Liver (tissue), 8 donors: ENCODE measurements at regions not wholly inside any gene's neighbourhood (a gene's known extent, or its start where the extent isn't known, plus 50 kb on each side); places are given as distances from the start of the nearest gene placed in this dataset.

Experiments used
- DNase-seq: peaks from one replicate; pipeline ENCODE4 v3.0.0-alpha.2; 2017; ENCODE audit warnings: low spot score
- H3K27ac ChIP-seq, 2 donors: one replicate each; pipeline ENCODE4 v1.7.0; 2013; ENCODE audit warnings: inconsistent platforms in 2 of 2, low read length in 2 of 2, control low read depth in 1 of 2, low read depth in 1 of 2, mild to moderate bottlenecking in 1 of 2
- H3K27me3 ChIP-seq, 4 donors: one replicate each; pipeline versions ENCODE4 v1.6.1 to v1.7.0; 2013; ENCODE audit warnings: low read length in 3 of 4, inconsistent platforms in 1 of 4, mild to moderate bottlenecking in 1 of 4, moderate library complexity in 1 of 4; ENCODE audit not compliant: control insufficient read depth in 4 of 4, insufficient read depth in 4 of 4
- H3K36me3 ChIP-seq, 4 donors: one replicate each; pipeline versions ENCODE4 v1.6.1 to v1.7.0; 2013; ENCODE audit warnings: low read length in 3 of 4, mild to moderate bottlenecking in 3 of 4, low read depth in 1 of 4, moderate library complexity in 1 of 4; ENCODE audit not compliant: control insufficient read depth in 4 of 4, insufficient read depth in 3 of 4
- H3K4me1 ChIP-seq, 4 donors: one replicate each; pipeline versions ENCODE4 v1.6.1 to v1.7.0; 2013; ENCODE audit warnings: low read length in 3 of 4, mild to moderate bottlenecking in 3 of 4, moderate library complexity in 1 of 4; ENCODE audit not compliant: control insufficient read depth in 4 of 4, insufficient read depth in 4 of 4
- H3K4me3 ChIP-seq, 3 donors: one replicate each; pipeline versions ENCODE4 v1.6.1 to v1.7.0; 2013; ENCODE audit warnings: low read length in 3 of 3, control low read depth in 1 of 3, low read depth in 1 of 3, mild to moderate bottlenecking in 1 of 3
- H3K9ac ChIP-seq, 2 donors: one replicate each; pipeline ENCODE4 v1.7.0; 2013; ENCODE audit warnings: low read length in 2 of 2, mild to moderate bottlenecking in 2 of 2, moderate library complexity in 2 of 2, control low read depth in 1 of 2, low read depth in 1 of 2
- H3K9me3 ChIP-seq, 4 donors: one replicate each; pipeline versions ENCODE4 v1.6.1 to v1.7.0; 2013; ENCODE audit warnings: low read length in 3 of 4; ENCODE audit not compliant: control insufficient read depth in 4 of 4
- EGR1 ChIP-seq, 2 donors: IDR thresholded peaks; 2 replicates each; pipeline ENCODE4 v1.6.1; 2016 to 2018; ENCODE audit warnings: antibody characterized with exemption in 2 of 2, low read depth in 2 of 2
- FOXA1 ChIP-seq: IDR thresholded peaks from 2 replicates; pipeline ENCODE4 v1.6.1; 2016; ENCODE audit warnings: antibody characterized with exemption
- FOXA2 ChIP-seq: IDR thresholded peaks from 2 replicates; pipeline ENCODE4 v1.6.1; 2016; ENCODE audit warnings: antibody characterized with exemption
- GABPA ChIP-seq, 2 donors: IDR thresholded peaks in 1 of 2; conservative IDR thresholded peaks in 1 of 2; 2 replicates each; pipeline ENCODE4 v1.6.1; 2016; ENCODE audit warnings: antibody characterized with exemption in 2 of 2, mild to moderate bottlenecking in 1 of 2, moderate library complexity in 1 of 2
- HNF4A ChIP-seq, 2 donors: conservative IDR thresholded peaks; 2 replicates each; pipeline ENCODE4 v1.6.1; 2016; ENCODE audit warnings: antibody characterized with exemption in 2 of 2, mild to moderate bottlenecking in 2 of 2
- HNF4G ChIP-seq: IDR thresholded peaks from 2 replicates; pipeline ENCODE4 v1.6.1; 2016; ENCODE audit warnings: antibody characterized with exemption
- JUND ChIP-seq, 2 donors: IDR thresholded peaks; 2 replicates each; pipeline ENCODE4 v1.6.1; 2016; ENCODE audit warnings: antibody characterized with exemption in 2 of 2
- NR2F2 ChIP-seq: IDR thresholded peaks from 2 replicates; pipeline ENCODE4 v1.6.1; 2016; ENCODE audit warnings: antibody characterized with exemption
- RAD21 ChIP-seq, 2 donors: IDR thresholded peaks; 2 replicates each; pipeline ENCODE4 v1.6.1; 2016; ENCODE audit warnings: antibody characterized with exemption in 2 of 2, mild to moderate bottlenecking in 2 of 2
- RXRA ChIP-seq, 2 donors: IDR thresholded peaks; 2 replicates each; pipeline ENCODE4 v1.6.1; 2017 to 2018; ENCODE audit warnings: antibody characterized with exemption in 2 of 2, mild to moderate bottlenecking in 1 of 2
- SP1 ChIP-seq: IDR thresholded peaks from 2 replicates; pipeline ENCODE4 v1.6.1; 2018; ENCODE audit warnings: antibody characterized with exemption, mild to moderate bottlenecking
- YY1 ChIP-seq: IDR thresholded peaks from 2 replicates; pipeline ENCODE4 v1.6.1; 2016; ENCODE audit warnings: antibody characterized with exemption, mild to moderate bottlenecking
- WGBS: extraction: QIAGEN DNeasy Blood & Tissue Kit; methylation state at CpG from one replicate; pipeline ENCODE4 v1.1.7; 2013; 5-methylcytosine and 5-hydroxymethylcytosine counted together
- TF ChIP-seq, protein P1 (sequence below): IDR thresholded peaks from 2 replicates; pipeline ENCODE4 v1.6.1; 2016; ENCODE audit warnings: antibody characterized with exemption
- TF ChIP-seq, protein P2 (sequence below): IDR thresholded peaks from 2 replicates; pipeline ENCODE4 v1.6.1; 2016; ENCODE audit warnings: antibody characterized with exemption
- TF ChIP-seq, protein P3 (sequence below): fragments of 150-350 bp; IDR thresholded peaks from 2 replicates; pipeline ENCODE4 v1.5.1; 2017; ENCODE audit warnings: improper control_type of control experiment, low read depth, low read length; ENCODE audit not compliant: missing input control
- TF ChIP-seq, protein P4 (sequence below): IDR thresholded peaks from 2 replicates; pipeline ENCODE4 v1.6.1; 2016; ENCODE audit warnings: antibody characterized with exemption, mild to moderate bottlenecking
- donor health status: healthy.
- donor health status: healthy.
- donor health status: healthy.
- donor health status: healthy.
- donor health status: healthy.

DNA sequence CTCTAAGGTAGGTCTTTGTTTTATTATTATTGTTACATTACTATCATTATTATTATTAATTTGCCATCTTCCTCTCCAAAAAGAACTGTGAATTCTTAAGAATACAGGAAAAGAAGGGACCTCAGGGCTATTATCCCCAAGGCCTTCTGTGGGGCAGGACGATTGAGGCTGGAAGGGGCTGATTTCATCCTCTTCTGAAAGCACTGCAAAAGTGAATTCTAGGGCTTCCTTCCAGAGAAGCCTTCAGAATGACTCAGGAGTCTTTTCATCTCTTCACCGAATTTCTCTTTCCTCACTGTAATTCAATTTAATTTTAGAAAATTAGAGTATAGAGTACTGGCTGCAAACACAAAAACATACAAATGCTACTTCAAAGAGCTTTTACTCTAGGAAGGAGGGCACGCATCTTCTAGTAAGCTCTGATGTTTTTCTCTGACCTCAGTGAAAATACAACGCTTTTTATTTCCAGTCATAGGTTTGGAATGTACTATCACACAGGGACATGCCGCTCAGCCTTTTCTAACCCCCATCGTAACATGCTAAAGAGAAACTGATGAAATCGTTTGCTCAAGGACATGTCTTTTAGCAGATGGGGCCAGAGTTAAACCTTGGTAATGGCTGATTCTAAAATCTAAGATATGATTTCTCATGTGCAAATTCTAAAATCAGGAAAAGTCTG, 280.2 kb upstream of the PITRM1 start:
- Histone ChIP-seq H3K4me3 (no peak overlapping the region), H3K27ac (peak overlapping the region in 1 of 2 donors; percentile 49), H3K9ac (peak overlapping the region in 1 of 2 donors; percentile 58), H3K9me3 (no peaks in the 10 kb centered on the region), H3K4me1 (no peaks in the 10 kb centered on the region), H3K36me3 (no peaks in the 10 kb centered on the region), H3K27me3 (peaks cover 0 to 4% (median 0%) of the 10 kb centered on the region in 4 donors)
- TF ChIP-seq, protein P1, sequence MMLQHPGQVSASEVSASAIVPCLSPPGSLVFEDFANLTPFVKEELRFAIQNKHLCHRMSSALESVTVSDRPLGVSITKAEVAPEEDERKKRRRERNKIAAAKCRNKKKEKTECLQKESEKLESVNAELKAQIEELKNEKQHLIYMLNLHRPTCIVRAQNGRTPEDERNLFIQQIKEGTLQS: no peak
- TF ChIP-seq EGR1 (IDR thresholded peaks at IDR 0.05; ENCODE audit: low read depth in 2 of 2) (no peak), FOXA2 (no peak), HNF4G (no peak), JUND (IDR thresholded peaks at IDR 0.05) (no peak), SP1 (no peak), RXRA (IDR thresholded peaks at IDR 0.05) (no peak), GABPA (IDR thresholded peaks at IDR 0.05 in 1 of 2, conservative IDR thresholded peaks at IDR 0.05 in 1 of 2) (no peak), FOXA1 (no peak), RAD21 (IDR thresholded peaks at IDR 0.05) (no peak), YY1 (no peak)
- TF ChIP-seq, protein P2, sequence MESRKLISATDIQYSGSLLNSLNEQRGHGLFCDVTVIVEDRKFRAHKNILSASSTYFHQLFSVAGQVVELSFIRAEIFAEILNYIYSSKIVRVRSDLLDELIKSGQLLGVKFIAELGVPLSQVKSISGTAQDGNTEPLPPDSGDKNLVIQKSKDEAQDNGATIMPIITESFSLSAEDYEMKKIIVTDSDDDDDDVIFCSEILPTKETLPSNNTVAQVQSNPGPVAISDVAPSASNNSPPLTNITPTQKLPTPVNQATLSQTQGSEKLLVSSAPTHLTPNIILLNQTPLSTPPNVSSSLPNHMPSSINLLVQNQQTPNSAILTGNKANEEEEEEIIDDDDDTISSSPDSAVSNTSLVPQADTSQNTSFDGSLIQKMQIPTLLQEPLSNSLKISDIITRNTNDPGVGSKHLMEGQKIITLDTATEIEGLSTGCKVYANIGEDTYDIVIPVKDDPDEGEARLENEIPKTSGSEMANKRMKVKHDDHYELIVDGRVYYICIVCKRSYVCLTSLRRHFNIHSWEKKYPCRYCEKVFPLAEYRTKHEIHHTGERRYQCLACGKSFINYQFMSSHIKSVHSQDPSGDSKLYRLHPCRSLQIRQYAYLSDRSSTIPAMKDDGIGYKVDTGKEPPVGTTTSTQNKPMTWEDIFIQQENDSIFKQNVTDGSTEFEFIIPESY: no peak
- TF ChIP-seq, protein P3, sequence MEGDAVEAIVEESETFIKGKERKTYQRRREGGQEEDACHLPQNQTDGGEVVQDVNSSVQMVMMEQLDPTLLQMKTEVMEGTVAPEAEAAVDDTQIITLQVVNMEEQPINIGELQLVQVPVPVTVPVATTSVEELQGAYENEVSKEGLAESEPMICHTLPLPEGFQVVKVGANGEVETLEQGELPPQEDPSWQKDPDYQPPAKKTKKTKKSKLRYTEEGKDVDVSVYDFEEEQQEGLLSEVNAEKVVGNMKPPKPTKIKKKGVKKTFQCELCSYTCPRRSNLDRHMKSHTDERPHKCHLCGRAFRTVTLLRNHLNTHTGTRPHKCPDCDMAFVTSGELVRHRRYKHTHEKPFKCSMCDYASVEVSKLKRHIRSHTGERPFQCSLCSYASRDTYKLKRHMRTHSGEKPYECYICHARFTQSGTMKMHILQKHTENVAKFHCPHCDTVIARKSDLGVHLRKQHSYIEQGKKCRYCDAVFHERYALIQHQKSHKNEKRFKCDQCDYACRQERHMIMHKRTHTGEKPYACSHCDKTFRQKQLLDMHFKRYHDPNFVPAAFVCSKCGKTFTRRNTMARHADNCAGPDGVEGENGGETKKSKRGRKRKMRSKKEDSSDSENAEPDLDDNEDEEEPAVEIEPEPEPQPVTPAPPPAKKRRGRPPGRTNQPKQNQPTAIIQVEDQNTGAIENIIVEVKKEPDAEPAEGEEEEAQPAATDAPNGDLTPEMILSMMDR: no peak
- TF ChIP-seq, protein P4, sequence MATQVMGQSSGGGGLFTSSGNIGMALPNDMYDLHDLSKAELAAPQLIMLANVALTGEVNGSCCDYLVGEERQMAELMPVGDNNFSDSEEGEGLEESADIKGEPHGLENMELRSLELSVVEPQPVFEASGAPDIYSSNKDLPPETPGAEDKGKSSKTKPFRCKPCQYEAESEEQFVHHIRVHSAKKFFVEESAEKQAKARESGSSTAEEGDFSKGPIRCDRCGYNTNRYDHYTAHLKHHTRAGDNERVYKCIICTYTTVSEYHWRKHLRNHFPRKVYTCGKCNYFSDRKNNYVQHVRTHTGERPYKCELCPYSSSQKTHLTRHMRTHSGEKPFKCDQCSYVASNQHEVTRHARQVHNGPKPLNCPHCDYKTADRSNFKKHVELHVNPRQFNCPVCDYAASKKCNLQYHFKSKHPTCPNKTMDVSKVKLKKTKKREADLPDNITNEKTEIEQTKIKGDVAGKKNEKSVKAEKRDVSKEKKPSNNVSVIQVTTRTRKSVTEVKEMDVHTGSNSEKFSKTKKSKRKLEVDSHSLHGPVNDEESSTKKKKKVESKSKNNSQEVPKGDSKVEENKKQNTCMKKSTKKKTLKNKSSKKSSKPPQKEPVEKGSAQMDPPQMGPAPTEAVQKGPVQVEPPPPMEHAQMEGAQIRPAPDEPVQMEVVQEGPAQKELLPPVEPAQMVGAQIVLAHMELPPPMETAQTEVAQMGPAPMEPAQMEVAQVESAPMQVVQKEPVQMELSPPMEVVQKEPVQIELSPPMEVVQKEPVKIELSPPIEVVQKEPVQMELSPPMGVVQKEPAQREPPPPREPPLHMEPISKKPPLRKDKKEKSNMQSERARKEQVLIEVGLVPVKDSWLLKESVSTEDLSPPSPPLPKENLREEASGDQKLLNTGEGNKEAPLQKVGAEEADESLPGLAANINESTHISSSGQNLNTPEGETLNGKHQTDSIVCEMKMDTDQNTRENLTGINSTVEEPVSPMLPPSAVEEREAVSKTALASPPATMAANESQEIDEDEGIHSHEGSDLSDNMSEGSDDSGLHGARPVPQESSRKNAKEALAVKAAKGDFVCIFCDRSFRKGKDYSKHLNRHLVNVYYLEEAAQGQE: no peak
- no peak for DNase-seq
- 70% methylated on average over 7 of the region's 7 CpGs for WGBS

DNA sequence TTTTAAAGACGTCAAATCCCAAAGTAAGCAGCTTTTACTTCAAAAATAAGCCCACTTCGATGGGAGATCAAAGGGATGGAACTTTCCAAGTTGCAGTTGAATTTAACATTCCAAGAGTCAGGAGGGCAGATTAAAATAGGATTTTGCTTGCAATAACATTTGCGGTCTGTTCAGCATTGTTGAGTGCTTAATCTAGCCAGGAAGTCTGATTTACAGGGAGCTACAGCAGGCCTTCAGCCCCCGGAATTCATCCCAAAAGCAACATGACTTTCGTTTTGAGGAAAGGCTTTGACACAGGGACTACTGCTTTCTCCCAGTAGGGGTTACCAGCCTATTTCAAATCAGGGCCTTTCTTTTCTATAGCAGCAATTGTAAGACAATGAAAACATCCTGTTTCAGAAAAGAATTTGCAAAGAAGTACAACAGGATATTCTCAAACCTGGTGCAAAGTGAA, 279.6 kb upstream of the PITRM1 start:
- DNase-seq: no peak
- H3K4me1 ChIP-seq: no peaks in the 10 kb centered on the region
- no peaks in the 10 kb centered on the region for H3K36me3 ChIP-seq
- H3K4me3 ChIP-seq: no peak overlapping the region
- H3K9ac ChIP-seq: peak overlapping the region in 1 of 2 donors; percentile 58
- H3K27me3 ChIP-seq: peaks cover 0 to 4% (median 0%) of the 10 kb centered on the region in 4 donors
- WGBS: 57% methylated on average over 5 of the region's 5 CpGs
- H3K27ac ChIP-seq: peak overlapping the region; percentile 38 to 50
- no peaks in the 10 kb centered on the region for H3K9me3 ChIP-seq
- TF ChIP-seq FOXA2: no peak
- no peak for TF ChIP-seq EGR1 (IDR thresholded peaks at IDR 0.05; ENCODE audit: low read depth in 2 of 2)
- peak; percentile 5 for TF ChIP-seq SP1
- no peak for TF ChIP-seq NR2F2
- TF ChIP-seq RAD21 (IDR thresholded peaks at IDR 0.05): peak; percentile 56 to 65
- TF ChIP-seq HNF4A (conservative IDR thresholded peaks at IDR 0.05): no peak
- no peak for TF ChIP-seq FOXA1
- TF ChIP-seq, protein P4: no peak
- no peak for TF ChIP-seq HNF4G
- TF ChIP-seq, protein P2: no peak
